Breast epithelium (tissue), 3 donors: ENCODE measurements at regions not wholly inside any gene's neighbourhood (a gene's known extent, or its start where the extent isn't known, plus 50 kb on each side); places are given as distances from the start of the nearest gene placed in this dataset.

Experiments
- POLR2A ChIP-seq: fragments of 450-650 bp; IDR thresholded peaks from one replicate; pipeline ENCODE4 v1.6.1; 2016; ENCODE audit warnings: antibody characterized with exemption, mild to moderate bottlenecking, moderate library complexity
- TF ChIP-seq, protein P1 (sequence below), 3 donors: fragments of 450-650 bp; IDR thresholded peaks; one replicate each; pipeline ENCODE4 v1.5.1; 2016 to 2017; ENCODE audit warnings: antibody characterized with exemption in 3 of 3, mild to moderate bottlenecking in 3 of 3, moderate library complexity in 3 of 3

DNA sequence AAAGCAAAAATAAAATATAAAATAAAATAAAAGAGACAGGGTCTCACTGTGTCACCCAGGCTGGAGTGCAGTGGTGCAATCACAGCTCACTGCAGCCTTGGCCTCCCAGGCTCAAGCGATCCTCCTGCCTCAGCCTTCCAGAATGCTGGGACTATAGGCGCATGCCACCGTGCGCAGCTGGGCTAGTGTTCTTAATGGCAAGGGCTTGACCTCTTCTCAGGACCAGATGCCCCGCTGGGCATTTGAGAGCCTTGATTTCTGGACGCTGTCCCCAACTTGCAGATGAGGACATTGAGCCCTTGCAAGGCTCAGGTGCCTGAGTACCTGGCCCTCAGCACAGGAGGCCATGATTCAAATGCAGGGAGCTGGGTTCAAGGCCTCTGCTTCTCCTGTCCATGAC is 82.6 kb downstream of the DHCR7 start:
- TF ChIP-seq, protein P1, sequence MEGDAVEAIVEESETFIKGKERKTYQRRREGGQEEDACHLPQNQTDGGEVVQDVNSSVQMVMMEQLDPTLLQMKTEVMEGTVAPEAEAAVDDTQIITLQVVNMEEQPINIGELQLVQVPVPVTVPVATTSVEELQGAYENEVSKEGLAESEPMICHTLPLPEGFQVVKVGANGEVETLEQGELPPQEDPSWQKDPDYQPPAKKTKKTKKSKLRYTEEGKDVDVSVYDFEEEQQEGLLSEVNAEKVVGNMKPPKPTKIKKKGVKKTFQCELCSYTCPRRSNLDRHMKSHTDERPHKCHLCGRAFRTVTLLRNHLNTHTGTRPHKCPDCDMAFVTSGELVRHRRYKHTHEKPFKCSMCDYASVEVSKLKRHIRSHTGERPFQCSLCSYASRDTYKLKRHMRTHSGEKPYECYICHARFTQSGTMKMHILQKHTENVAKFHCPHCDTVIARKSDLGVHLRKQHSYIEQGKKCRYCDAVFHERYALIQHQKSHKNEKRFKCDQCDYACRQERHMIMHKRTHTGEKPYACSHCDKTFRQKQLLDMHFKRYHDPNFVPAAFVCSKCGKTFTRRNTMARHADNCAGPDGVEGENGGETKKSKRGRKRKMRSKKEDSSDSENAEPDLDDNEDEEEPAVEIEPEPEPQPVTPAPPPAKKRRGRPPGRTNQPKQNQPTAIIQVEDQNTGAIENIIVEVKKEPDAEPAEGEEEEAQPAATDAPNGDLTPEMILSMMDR (IDR thresholded peaks at IDR 0.05): no peak
- no peak for TF ChIP-seq POLR2A
